NOMO-1 treated with dmso at 0.1 percent for 144 hours (cell line): ENCODE measurements at regions not wholly inside any gene's neighbourhood (a gene's known extent, or its start where the extent isn't known, plus 50 kb on each side); places are given as distances from the start of the nearest gene placed in this dataset.
"Not testable (repeated sequence)": the region's sequence is repeated elsewhere in the genome, so short reads cannot be mapped to it uniquely, and the experiment has no call there.

Experiments
- DNase-seq: peaks from one replicate; lab custom pipeline; 2025; ENCODE audit not compliant: unreplicated experiment; lab: John Stamatoyannopoulos, UW

GRCh38 chr3:153539263-153539662 lies 377.2 kb downstream of the RAP2B start:
- no peak for DNase-seq

- no peak for DNase-seq
Measured at GRCh38 chr3:153545471-153545870, 383.4 kb downstream of the RAP2B start.

- no peak for DNase-seq
Measured at GRCh38 chr3:153547970-153548369, 385.9 kb downstream of the RAP2B start.

GRCh38 chr3:153549686-153550085 lies 387.7 kb downstream of the RAP2B start:
- not testable (repeated sequence) for DNase-seq

GRCh38 chr3:153551536-153552285 lies 389.7 kb downstream of the RAP2B start:
- no peak for DNase-seq

- DNase-seq: no peak
Measured at GRCh38 chr3:153552887-153553604, 391.0 kb downstream of the RAP2B start.

GRCh38 chr3:153553605-153553945 lies 391.5 kb downstream of the RAP2B start:
- DNase-seq: no peak

GRCh38 chr3:153555919-153556318 lies 393.9 kb downstream of the RAP2B start:
- DNase-seq: no peak

GRCh38 chr3:153559366-153559765 lies 397.3 kb downstream of the RAP2B start:
- DNase-seq: not testable (repeated sequence)

GRCh38 chr3:153567011-153567410 lies 405.0 kb downstream of the RAP2B start:
- DNase-seq: no peak

GRCh38 chr3:153567556-153567955 lies 405.5 kb downstream of the RAP2B start:
- DNase-seq: no peak

- DNase-seq: not testable (repeated sequence)
Measured at GRCh38 chr3:153570481-153570880, 408.5 kb downstream of the RAP2B start.

GRCh38 chr3:153572165-153572564 lies 410.1 kb downstream of the RAP2B start:
- no peak for DNase-seq

- DNase-seq: no peak
Measured at GRCh38 chr3:153572654-153573053, 410.6 kb downstream of the RAP2B start.

GRCh38 chr3:153573481-153573880 lies 411.5 kb downstream of the RAP2B start:
- no peak for DNase-seq

- no peak for DNase-seq
Measured at GRCh38 chr3:153574445-153574844, 412.4 kb downstream of the RAP2B start.

GRCh38 chr3:153577059-153577736 lies 415.2 kb downstream of the RAP2B start:
- DNase-seq: no peak

- no peak for DNase-seq
Measured at GRCh38 chr3:153578046-153578445, 416.0 kb downstream of the RAP2B start.

- DNase-seq: no peak
Measured at GRCh38 chr3:153590051-153590450, 428.0 kb downstream of the RAP2B start.

GRCh38 chr3:153591561-153592245 lies 429.7 kb downstream of the RAP2B start:
- peak; percentile 95 for DNase-seq

- DNase-seq: no peak
Measured at GRCh38 chr3:153595186-153595815, 433.3 kb downstream of the RAP2B start.
